ENCODE measurements at regions not wholly inside any gene's neighbourhood (a gene's known extent, or its start where the extent isn't known, plus 50 kb on each side); places are given as distances from the start of the nearest gene placed in this dataset.
A peak's percentile ranks its signal among the peaks of the same experiment; 100 is the strongest.

DNA sequence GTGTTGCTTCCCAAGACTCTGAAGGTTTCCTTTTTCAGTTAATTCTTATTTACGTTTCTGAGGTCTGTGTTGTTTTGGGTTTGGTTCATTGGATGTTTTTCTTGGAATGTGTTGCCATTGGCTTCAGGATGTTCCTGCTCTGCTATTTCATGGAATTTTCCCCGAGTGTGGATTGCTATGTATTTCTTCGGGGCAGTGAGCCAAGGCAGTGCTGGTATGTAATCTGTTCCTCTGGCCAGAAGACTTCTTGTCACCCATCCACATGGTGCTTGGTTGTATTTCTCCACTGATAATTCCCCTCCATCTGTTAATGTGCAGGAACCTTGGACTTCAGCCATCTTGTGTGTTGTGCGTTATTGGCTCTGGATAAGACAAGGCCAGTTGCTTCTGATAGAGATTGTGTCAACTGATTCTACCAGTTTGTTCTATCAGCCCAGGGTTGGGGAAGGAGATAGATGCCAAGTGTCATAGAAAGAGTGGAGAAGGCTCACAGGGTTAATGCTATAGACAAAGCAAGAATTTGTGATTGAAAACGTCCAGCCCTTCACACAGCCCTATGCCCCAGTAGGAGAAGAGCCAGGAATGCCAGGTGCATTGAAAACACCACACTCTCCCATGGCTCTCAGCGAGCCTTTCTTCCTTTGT, 505.2 kb downstream of the PLPP3 start:
- POLR2A ChIA-PET, result no interaction called here
- H3K4me3 ChIP-seq (ENCODE audit: low read depth, low read length), result no peak overlapping the region
- CTCF ChIA-PET, result no interaction called here
- TF ChIP-seq, protein P1, sequence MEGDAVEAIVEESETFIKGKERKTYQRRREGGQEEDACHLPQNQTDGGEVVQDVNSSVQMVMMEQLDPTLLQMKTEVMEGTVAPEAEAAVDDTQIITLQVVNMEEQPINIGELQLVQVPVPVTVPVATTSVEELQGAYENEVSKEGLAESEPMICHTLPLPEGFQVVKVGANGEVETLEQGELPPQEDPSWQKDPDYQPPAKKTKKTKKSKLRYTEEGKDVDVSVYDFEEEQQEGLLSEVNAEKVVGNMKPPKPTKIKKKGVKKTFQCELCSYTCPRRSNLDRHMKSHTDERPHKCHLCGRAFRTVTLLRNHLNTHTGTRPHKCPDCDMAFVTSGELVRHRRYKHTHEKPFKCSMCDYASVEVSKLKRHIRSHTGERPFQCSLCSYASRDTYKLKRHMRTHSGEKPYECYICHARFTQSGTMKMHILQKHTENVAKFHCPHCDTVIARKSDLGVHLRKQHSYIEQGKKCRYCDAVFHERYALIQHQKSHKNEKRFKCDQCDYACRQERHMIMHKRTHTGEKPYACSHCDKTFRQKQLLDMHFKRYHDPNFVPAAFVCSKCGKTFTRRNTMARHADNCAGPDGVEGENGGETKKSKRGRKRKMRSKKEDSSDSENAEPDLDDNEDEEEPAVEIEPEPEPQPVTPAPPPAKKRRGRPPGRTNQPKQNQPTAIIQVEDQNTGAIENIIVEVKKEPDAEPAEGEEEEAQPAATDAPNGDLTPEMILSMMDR (IDR thresholded peaks at IDR 0.05; ENCODE audit: insufficient read depth, low read length, missing control alignments), result no peak
- DNase-seq (ENCODE audit: low read depth, low spot score), result peak; percentile 73

DNA sequence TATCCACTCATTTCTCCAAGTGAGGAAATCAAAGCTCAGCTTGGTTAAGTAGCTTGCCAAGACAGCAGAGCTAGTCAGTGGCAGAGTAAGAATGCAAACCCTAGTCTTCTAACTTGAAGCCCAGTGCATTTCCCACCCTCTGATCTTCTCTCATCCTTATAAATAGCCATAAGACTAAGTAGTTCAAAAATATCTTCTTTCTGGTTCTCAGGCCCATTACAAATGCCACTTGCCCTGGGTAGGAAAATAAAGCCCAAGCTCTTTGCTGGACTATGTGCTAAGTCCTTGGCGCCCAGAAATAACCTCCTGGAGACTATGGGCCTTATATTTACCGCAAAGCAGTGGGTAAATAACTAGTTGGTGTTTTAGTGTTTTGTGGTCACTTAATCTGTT, 505.8 kb downstream of the PLPP3 start:
- TF ChIP-seq, protein P1 (IDR thresholded peaks at IDR 0.05; ENCODE audit: insufficient read depth, low read length, missing control alignments), result no peak
- no peak overlapping the region for H3K4me3 ChIP-seq (ENCODE audit: low read depth, low read length)
- POLR2A ChIA-PET, result interaction anchor here (1.2 kb wide), 1 partner anchor 505 kb away, joined by 4 read pairs; no protein-coding TSS in a partner anchor
- CTCF ChIA-PET, result no interaction called here
- DNase-seq (ENCODE audit: low read depth, low spot score), result no peak

DNA sequence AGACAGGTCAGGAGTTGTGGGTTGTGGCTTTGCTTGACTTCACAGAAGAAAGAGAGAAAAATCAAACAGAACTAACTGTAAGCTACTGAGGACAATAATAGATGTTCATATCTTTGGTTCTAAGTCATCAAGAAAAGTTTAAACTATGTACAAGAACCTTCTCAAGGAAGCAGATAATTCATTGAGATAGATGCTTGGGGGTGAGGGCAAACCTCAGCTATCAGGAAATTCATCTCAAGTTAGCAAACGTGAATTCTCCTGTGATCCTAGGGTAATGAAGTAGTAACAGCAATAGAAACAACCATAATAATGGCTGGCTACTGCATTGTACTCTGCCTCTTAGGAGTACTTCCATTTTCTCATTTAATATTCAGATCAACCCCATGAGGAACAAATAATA, 506.2 kb downstream of the PLPP3 start:
- POLR2A ChIA-PET, result interaction anchor here (1.2 kb wide), 1 partner anchor 505 kb away, joined by 4 read pairs; no protein-coding TSS in a partner anchor
- CTCF ChIA-PET, result no interaction called here
- DNase-seq (ENCODE audit: low read depth, low spot score), result no peak
- H3K4me3 ChIP-seq (ENCODE audit: low read depth, low read length), result no peak overlapping the region
- TF ChIP-seq, protein P1 (IDR thresholded peaks at IDR 0.05; ENCODE audit: insufficient read depth, low read length, missing control alignments), result no peak

DNA sequence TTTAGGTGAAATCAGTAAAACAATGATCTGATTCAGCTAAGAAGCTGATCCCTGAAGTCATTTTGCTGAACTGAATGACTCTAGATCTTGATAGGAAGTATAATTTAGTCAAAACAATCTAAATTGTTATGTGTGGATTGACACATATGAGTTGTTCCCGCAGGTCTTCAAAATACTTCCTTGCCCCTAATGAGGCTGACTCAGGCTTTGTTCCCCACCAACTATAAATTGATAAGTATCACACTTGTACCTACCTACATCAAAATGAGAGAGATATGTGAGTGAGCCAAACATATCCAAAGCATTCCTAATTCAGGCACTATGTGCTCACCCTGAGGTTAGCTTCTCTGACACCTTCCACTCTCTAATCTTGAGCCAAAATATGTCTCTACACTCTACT, 507.1 kb downstream of the PLPP3 start:
- POLR2A ChIA-PET, result no interaction called here
- no peak overlapping the region for H3K4me3 ChIP-seq (ENCODE audit: low read depth, low read length)
- CTCF ChIA-PET, result no interaction called here
- no peak for DNase-seq (ENCODE audit: low read depth, low spot score)
- TF ChIP-seq, protein P1 (IDR thresholded peaks at IDR 0.05; ENCODE audit: insufficient read depth, low read length, missing control alignments), result no peak

DNA sequence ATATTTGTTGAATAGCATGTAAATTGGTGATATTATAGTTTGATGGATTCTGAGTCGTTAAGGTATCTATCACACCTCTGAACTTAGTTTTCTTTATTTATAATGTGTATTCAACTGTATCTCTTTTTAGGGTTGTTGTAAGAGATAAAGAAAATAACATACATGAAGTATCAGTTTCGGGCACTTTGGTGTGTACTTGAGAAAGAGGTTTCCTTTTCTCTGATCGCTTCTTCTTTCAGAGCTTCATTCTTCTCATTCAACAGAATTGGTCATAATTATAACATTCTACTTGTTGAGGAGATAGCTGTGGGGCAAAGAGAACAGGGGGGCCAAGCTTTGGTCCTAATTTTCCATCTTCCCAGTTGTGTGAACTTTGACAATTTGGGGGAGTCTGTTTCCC, 508.0 kb downstream of the PLPP3 start:
- no peak overlapping the region for H3K4me3 ChIP-seq (ENCODE audit: low read depth, low read length)
- TF ChIP-seq, protein P1 (IDR thresholded peaks at IDR 0.05; ENCODE audit: insufficient read depth, low read length, missing control alignments), result no peak
- ChIA-PET CTCF (no interaction called here), POLR2A (no interaction called here)
- no peak for DNase-seq (ENCODE audit: low read depth, low spot score)

DNA sequence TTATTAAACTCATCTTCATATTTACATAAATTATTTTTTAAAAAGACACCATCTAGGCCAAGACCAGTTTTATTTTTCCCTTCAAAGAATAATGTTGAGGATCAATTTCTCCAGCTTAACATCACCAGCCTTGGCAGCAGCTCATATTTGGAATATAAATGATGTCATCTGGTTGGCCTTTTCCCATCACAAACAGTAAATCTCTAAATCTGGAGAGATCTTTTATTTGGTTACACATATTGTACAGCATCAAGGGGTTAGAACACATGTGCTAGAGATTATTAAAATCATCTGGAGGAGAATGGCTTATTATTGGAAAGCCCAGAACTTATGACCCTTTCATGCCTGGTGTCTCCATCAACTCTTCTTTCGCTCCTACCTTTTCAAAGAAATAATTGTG, 508.8 kb downstream of the PLPP3 start:
- DNase-seq (ENCODE audit: low read depth, low spot score), result no peak

More for the DNA sequence above, 508.8 kb downstream of the PLPP3 start:
- TF ChIP-seq, protein P1 (IDR thresholded peaks at IDR 0.05; ENCODE audit: insufficient read depth, low read length, missing control alignments), result no peak
- POLR2A ChIA-PET, result interaction anchor here (1.4 kb wide), 1 partner anchor 509 kb away, joined by 4 read pairs; the partner anchor contains the start of gene PLPP3
- CTCF ChIA-PET, result no interaction called here
- H3K4me3 ChIP-seq (ENCODE audit: low read depth, low read length), result no peak overlapping the region

All from AG04449 (cell line).